OCI-LY7 (cell line): ENCODE measurements at regions not wholly inside any gene's neighbourhood (a gene's known extent, or its start where the extent isn't known, plus 50 kb on each side); places are given as distances from the start of the nearest gene placed in this dataset.

Experiments
- BruUV-seq: library from RNA; stranded (reverse); fragments of 400-500 nt; replicated peaks from 2 replicates; lab custom pipeline; 2021; lab: Mats Ljungman, UMichigan
- CTCF ChIA-PET: fragments of 300-600 bp; sonication (Branson Sonifier 250); formaldehyde crosslinking; loops from one replicate; lab custom pipeline; 2022; ENCODE audit warnings: antibody characterized with exemption; ENCODE audit not compliant: unreplicated experiment; lab: Charles Lee
- POLR2A ChIA-PET: fragments of 300-600 bp; sonication (Branson Sonifier 250); formaldehyde crosslinking; loops from one replicate; lab custom pipeline; 2022; ENCODE audit warnings: antibody characterized with exemption; lab: Charles Lee
- DNase-seq: peaks from one replicate; pipeline ENCODE4 v3.0.0-alpha.2; 2015; ENCODE audit warnings: low spot score
- H2AFZ ChIP-seq: fragments of 200-600 bp; sonication (generic), shearing (Covaris generic); 2 replicates; pipeline ENCODE4 v1.6.1; 2014; ENCODE audit warnings: mild to moderate bottlenecking, antibody characterized with exemption, low read length, moderate library complexity
- H3K27ac ChIP-seq: fragments of 200-600 bp; sonication (generic); 2 replicates; pipeline ENCODE4 v1.5.1; 2014; ENCODE audit warnings: mixed run types, low read depth, mild to moderate bottlenecking, moderate library complexity, low read length, inconsistent platforms; ENCODE audit not compliant: poor library complexity, severe bottlenecking
- H3K36me3 ChIP-seq: fragments of 200-600 bp; sonication (generic); 2 replicates; pipeline ENCODE4 v1.6.1; 2014; ENCODE audit warnings: mild to moderate bottlenecking, antibody characterized with exemption, low read length, moderate library complexity, mixed read lengths; ENCODE audit not compliant: insufficient read depth
- H3K4me1 ChIP-seq: fragments of 200-600 bp; sonication (generic); 2 replicates; pipeline ENCODE4 v1.5.1; 2014; ENCODE audit warnings: mild to moderate bottlenecking, low read length; ENCODE audit not compliant: insufficient read depth, poor library complexity, severe bottlenecking
- H3K4me2 ChIP-seq: fragments of 200-600 bp; sonication (generic); 2 replicates; pipeline ENCODE4 v1.6.1; 2014; ENCODE audit warnings: mild to moderate bottlenecking, low read length
- H3K4me3 ChIP-seq: fragments of 200-600 bp; sonication (generic); 2 replicates; pipeline ENCODE4 v1.5.1; 2014; ENCODE audit warnings: mild to moderate bottlenecking, low read depth, low read length; ENCODE audit not compliant: poor library complexity, severe bottlenecking
- H3K79me2 ChIP-seq: fragments of 200-600 bp; sonication (generic); 2 replicates; pipeline ENCODE4 v1.6.1; 2016; ENCODE audit warnings: low read depth, mild to moderate bottlenecking, low read length, moderate library complexity, mixed read lengths; ENCODE audit not compliant: insufficient read depth
- H3K9me2 ChIP-seq: fragments of 200-600 bp; sonication (generic); 2 replicates; pipeline ENCODE4 v1.6.1; 2016; ENCODE audit warnings: mild to moderate bottlenecking, low read length, mixed read lengths; ENCODE audit not compliant: insufficient read depth
- H3K9me3 ChIP-seq: fragments of 200-600 bp; sonication (generic); 2 replicates; pipeline ENCODE4 v1.6.1; 2014; ENCODE audit warnings: mild to moderate bottlenecking, mixed run types, low read length, mixed read lengths
- H4K20me1 ChIP-seq: fragments of 200-600 bp; sonication (generic); 2 replicates; pipeline ENCODE4 v1.6.1; 2014; ENCODE audit warnings: mild to moderate bottlenecking, antibody characterized with exemption, low read length, moderate library complexity, mixed read lengths; ENCODE audit not compliant: insufficient read depth
- CTCF ChIP-seq: fragments of 200-600 bp; sonication (generic); conservative IDR thresholded peaks from 2 replicates; pipeline ENCODE4 v1.5.1; 2014; ENCODE audit warnings: mild to moderate bottlenecking, antibody characterized with exemption, low read length, moderate library complexity, mixed read lengths
- EZH2phosphoT487 ChIP-seq: fragments of 200-600 bp; sonication (generic); IDR thresholded peaks from 2 replicates; pipeline ENCODE4 v1.6.1; 2018; ENCODE audit warnings: low read depth, borderline replicate concordance, mild to moderate bottlenecking, mixed run types, antibody characterized with exemption, low read length, moderate library complexity, mixed read lengths
- intact Hi-C: fragments of 100-400 bp; cut with micrococcal nuclease; formaldehyde crosslinking; loops from one replicate; pipeline ENCODE4 v1.10.0; 2022; ENCODE audit not compliant: unreplicated experiment

DNA sequence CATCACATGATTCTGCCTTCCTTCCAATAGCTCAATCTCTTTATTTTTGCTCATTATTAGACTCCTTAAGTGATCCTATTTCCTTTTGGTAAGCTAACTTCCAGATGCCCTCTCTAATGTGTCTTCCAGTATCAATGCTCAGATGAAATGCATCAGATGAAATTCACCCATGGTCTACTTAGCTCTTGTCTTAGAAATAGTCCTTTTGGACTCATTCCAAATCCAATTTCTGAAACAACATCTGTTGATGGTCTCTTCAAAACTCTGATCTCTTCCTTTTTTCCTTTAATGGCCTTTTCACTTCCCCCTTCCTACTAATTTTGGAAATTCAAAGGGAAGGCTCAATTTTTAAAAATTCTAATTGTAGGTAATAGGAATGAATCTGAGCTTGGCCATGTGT is 81.1 kb upstream of the GREM2 start:
- TF ChIP-seq EZH2phosphoT487 (no peak), CTCF (no peak)
- Histone ChIP-seq H2AFZ (no peak overlapping the region), H3K4me3 (no peak overlapping the region), H3K9me2 (no peaks in the 10 kb centered on the region), H3K4me2 (no peak overlapping the region), H3K9me3 (no peaks in the 10 kb centered on the region), H3K4me1 (peaks cover 4% of the 10 kb centered on the region), H3K27ac (no peak overlapping the region), H3K79me2 (no peaks in the 10 kb centered on the region), H3K36me3 (no peaks in the 10 kb centered on the region), H4K20me1 (no peaks in the 10 kb centered on the region)
- BruUV-seq, result no TSS peak
- intact Hi-C loops, result no loop called here
- POLR2A ChIA-PET, result interaction anchor here (0.5 to 0.7 kb wide), 5 partner anchors 11 to 1493 kb away, joined by 3 to 5 read pairs (median 3); no protein-coding TSS in a partner anchor
- DNase-seq, result no peak
- CTCF ChIA-PET, result no interaction called here

DNA sequence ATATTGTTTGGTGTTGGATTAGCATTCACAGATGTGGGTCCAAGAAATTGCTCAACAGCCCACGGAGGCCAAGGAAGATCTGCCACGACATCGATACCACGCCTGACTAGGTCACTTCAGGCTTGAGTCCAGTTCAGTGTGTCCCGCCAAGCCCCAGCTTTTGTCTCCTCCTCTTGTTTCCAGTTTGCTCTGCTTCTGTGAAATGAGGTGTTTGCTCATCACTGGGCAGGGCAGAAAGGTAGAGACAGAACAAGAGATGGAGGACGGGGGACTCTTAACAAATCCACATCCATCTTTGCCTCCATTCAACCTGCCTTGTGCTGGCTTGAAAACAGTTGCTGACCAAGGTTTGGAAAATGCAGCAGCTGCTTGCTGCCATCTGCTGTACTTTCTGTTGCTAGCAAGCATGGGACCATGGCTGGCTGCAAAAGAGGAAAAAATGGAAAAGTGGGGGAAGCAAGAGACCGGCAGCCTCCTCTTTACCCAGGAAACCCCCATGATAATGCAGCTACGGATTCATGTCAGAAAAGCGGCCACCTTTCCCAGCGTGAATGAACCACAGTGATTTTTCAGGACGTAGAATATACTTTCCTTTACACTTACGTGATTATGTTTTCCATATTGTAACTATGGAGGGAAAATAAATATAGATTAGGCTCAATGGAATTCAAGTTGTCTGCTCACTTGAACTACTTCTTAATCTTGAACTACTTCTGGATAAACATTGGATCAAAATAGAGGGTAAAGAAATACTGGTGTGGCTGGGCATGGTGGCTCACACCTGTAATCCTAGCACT is 80.2 kb upstream of the GREM2 start:
- intact Hi-C loops, result no loop called here

More for the DNA sequence above, 80.2 kb upstream of the GREM2 start:
- Histone ChIP-seq H3K79me2 (no peaks in the 10 kb centered on the region), H3K4me1 (peaks cover 12% of the 10 kb centered on the region), H4K20me1 (no peaks in the 10 kb centered on the region), H3K4me2 (no peak overlapping the region), H3K27ac (no peak overlapping the region), H3K9me3 (no peaks in the 10 kb centered on the region), H2AFZ (no peak overlapping the region), H3K9me2 (no peaks in the 10 kb centered on the region), H3K36me3 (no peaks in the 10 kb centered on the region), H3K4me3 (no peak overlapping the region)
- POLR2A ChIA-PET, result interaction anchor here (0.5 kb wide), 1 partner anchor 12 kb away, joined by 3 read pairs; no protein-coding TSS in a partner anchor
- no TSS peak for BruUV-seq
- CTCF ChIA-PET, result no interaction called here
- TF ChIP-seq EZH2phosphoT487 (no peak), CTCF (peak; percentile 30; the same call in 1 of the 2 replicates)
- no peak for DNase-seq
